Lower leg skin (tissue), 4 donors: ENCODE measurements at regions not wholly inside any gene's neighbourhood (a gene's known extent, or its start where the extent isn't known, plus 50 kb on each side); places are given as distances from the start of the nearest gene placed in this dataset.

Experiments used
- DNase-seq, 2 donors: peaks; one replicate each; pipeline ENCODE4 v3.0.0-alpha.2; 2019; ENCODE audit warnings: low spot score in 2 of 2
- H3K4me3 ChIP-seq: fragments of 200-600 bp; sonication (generic); 2 replicates; pipeline ENCODE4 v1.5.1; 2017; ENCODE audit warnings: mild to moderate bottlenecking, low read depth; ENCODE audit not compliant: poor library complexity, severe bottlenecking
- POLR2A ChIP-seq, 2 donors: fragments of 450-650 bp; IDR thresholded peaks; one replicate each; pipeline ENCODE4 v1.6.1; 2016 to 2017; ENCODE audit warnings: antibody characterized with exemption in 2 of 2, mild to moderate bottlenecking in 1 of 2, moderate library complexity in 1 of 2
- WGBS, 2 donors: methylation state at CpG; one replicate each; pipeline ENCODE4 v1.1.5; 2018; 5-methylcytosine and 5-hydroxymethylcytosine counted together
- intact Hi-C: fragments of 100-400 bp; cut with DNase I; formaldehyde crosslinking; loops from one replicate; pipeline ENCODE4 v1.15.0; 2023; ENCODE audit warnings: low total_unique reads
- TF ChIP-seq, protein P1 (sequence below), 3 donors: fragments of 450-650 bp; IDR thresholded peaks; one replicate each; pipeline ENCODE4 v1.5.1; 2016; ENCODE audit warnings: antibody characterized with exemption in 3 of 3, mild to moderate bottlenecking in 3 of 3, moderate library complexity in 2 of 3

- no peak for DNase-seq
- intact Hi-C loops, result no loop called here
- 90 to 94% methylated on average over 6 of the region's 6 CpGs for WGBS, 2 donors
- TF ChIP-seq POLR2A (IDR thresholded peaks at IDR 0.05), result no peak
- TF ChIP-seq, protein P1, sequence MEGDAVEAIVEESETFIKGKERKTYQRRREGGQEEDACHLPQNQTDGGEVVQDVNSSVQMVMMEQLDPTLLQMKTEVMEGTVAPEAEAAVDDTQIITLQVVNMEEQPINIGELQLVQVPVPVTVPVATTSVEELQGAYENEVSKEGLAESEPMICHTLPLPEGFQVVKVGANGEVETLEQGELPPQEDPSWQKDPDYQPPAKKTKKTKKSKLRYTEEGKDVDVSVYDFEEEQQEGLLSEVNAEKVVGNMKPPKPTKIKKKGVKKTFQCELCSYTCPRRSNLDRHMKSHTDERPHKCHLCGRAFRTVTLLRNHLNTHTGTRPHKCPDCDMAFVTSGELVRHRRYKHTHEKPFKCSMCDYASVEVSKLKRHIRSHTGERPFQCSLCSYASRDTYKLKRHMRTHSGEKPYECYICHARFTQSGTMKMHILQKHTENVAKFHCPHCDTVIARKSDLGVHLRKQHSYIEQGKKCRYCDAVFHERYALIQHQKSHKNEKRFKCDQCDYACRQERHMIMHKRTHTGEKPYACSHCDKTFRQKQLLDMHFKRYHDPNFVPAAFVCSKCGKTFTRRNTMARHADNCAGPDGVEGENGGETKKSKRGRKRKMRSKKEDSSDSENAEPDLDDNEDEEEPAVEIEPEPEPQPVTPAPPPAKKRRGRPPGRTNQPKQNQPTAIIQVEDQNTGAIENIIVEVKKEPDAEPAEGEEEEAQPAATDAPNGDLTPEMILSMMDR (IDR thresholded peaks at IDR 0.05), result no peak
- H3K4me3 ChIP-seq, result no peak overlapping the region
Observed at GRCh38 chr6:144835322-144835973, 550.3 kb downstream of the UTRN start.

DNA sequence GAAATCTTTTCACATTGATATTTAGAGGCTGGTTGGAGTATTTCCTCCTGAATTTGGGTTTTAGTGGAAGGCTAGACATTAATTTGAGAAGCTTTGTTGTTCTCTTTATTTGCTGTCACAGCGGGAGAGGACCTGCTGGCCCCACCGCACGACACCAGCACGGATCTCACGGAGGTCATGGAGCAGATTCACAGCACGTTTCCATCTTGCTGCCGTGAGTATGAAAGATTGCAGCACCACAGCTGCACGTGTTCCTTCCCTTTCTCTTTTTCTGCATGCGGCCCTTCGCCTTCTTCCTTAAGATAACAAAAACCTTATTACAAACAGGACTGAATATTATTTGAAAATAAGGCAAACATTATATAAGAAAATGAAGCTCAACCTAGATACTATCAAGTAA, 555.5 kb downstream of the UTRN start:
- WGBS, 2 donors, result 91 to 97% methylated on average over 10 of the region's 10 CpGs
- no peak for DNase-seq
- intact Hi-C loops, result no loop called here
- no peak overlapping the region for H3K4me3 ChIP-seq
- TF ChIP-seq POLR2A (IDR thresholded peaks at IDR 0.05), result no peak
- TF ChIP-seq, protein P1 (IDR thresholded peaks at IDR 0.05), result no peak

DNA sequence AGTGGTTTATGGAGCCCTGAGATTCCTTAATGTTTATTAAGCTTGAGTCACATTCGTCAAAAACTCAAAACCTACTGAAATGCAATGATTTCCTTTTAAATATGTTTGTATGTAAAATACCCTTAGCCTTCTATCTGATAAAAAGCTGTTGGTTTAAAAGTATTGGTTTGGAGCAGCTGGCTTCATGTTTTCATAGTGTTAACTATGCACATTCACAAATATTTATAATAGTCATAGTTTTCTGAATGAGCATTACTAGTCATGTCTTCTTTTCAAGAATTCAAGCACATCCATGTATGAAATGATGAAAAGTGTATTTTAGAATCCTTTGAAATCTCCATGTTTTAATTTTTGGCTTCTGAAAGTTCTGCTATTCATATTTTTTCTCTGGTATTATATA, 558.6 kb downstream of the UTRN start:
- no peak overlapping the region for H3K4me3 ChIP-seq
- DNase-seq, result no peak
- intact Hi-C loops, result no loop called here
- 96% methylated on average over 1 of the region's 1 CpG for WGBS, 2 donors
- TF ChIP-seq, protein P1 (IDR thresholded peaks at IDR 0.05), result no peak
- no peak for TF ChIP-seq POLR2A (IDR thresholded peaks at IDR 0.05)

DNA sequence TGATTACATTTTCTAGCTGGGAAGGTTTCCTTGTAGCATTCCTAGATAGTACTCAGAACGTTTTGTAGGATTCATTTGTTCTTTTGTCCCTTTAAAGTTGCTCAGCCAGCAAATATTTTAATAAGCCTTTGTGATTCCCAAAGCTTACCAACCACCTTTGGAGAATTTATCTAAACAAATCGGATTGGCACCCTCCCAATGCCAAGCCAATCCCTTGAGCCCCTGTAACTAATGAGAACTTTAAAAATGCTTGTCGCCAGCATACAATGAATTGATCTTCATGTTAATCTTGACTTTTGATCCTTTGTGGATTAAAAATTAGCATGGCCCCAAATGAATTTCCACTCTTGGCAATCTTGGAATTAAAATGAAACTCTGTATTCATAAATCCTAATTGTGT, 559.5 kb downstream of the UTRN start:
- no peak for TF ChIP-seq POLR2A (IDR thresholded peaks at IDR 0.05)
- TF ChIP-seq, protein P1 (IDR thresholded peaks at IDR 0.05), result no peak
- WGBS, 2 donors, result 87 to 89% methylated on average over 3 of the region's 3 CpGs
- intact Hi-C loops, result no loop called here
- no peak overlapping the region for H3K4me3 ChIP-seq
- no peak for DNase-seq

- intact Hi-C loops, result no loop called here
- no peak overlapping the region for H3K4me3 ChIP-seq
- DNase-seq, result no peak
Observed at GRCh38 chr6:144845186-144845585, 560.1 kb downstream of the UTRN start.

More at GRCh38 chr6:144845186-144845585, 560.1 kb downstream of the UTRN start:
- TF ChIP-seq POLR2A (IDR thresholded peaks at IDR 0.05), result no peak
- TF ChIP-seq, protein P1 (IDR thresholded peaks at IDR 0.05), result no peak
